KMS-11 (cell line): ENCODE measurements at regions not wholly inside any gene's neighbourhood (a gene's known extent, or its start where the extent isn't known, plus 50 kb on each side); places are given as distances from the start of the nearest gene placed in this dataset.

Experiments used
- H2AFZ ChIP-seq: fragments of 200-600 bp; sonication (generic); 2 replicates; pipeline ENCODE4 v1.6.1; 2016; ENCODE audit warnings: antibody characterized with exemption, mixed run types, low read depth
- H3K27ac ChIP-seq: fragments of 200-600 bp; sonication (generic); 2 replicates; pipeline ENCODE4 v1.6.1; 2016; ENCODE audit warnings: mild to moderate bottlenecking, mixed run types
- H3K27me3 ChIP-seq: fragments of 200-600 bp; sonication (generic); 2 replicates; pipeline ENCODE4 v1.6.1; 2017; ENCODE audit warnings: mild to moderate bottlenecking, low read depth, mixed run types, moderate library complexity; ENCODE audit not compliant: insufficient read depth
- H3K36me3 ChIP-seq: fragments of 200-600 bp; sonication (generic); 2 replicates; pipeline ENCODE4 v1.6.1; 2017; ENCODE audit warnings: mild to moderate bottlenecking, mixed run types; ENCODE audit not compliant: insufficient read depth
- H3K4me1 ChIP-seq: fragments of 200-600 bp; sonication (generic); 2 replicates; pipeline ENCODE4 v1.6.1; 2016; ENCODE audit warnings: mild to moderate bottlenecking, low read depth, mixed run types; ENCODE audit not compliant: poor library complexity, severe bottlenecking
- H3K4me2 ChIP-seq: fragments of 200-600 bp; sonication (generic); 2 replicates; pipeline ENCODE4 v1.7.0; 2016; ENCODE audit warnings: mild to moderate bottlenecking, mixed run types
- H3K4me3 ChIP-seq: fragments of 200-600 bp; sonication (generic); IDR thresholded peaks from 2 replicates; pipeline ENCODE4 v1.6.1; 2017; ENCODE audit warnings: low read depth, low read length, mixed read lengths; ENCODE audit not compliant: insufficient read depth
- H3K79me2 ChIP-seq: fragments of 200-600 bp; sonication (generic); 2 replicates; pipeline ENCODE4 v1.6.1; 2016; ENCODE audit warnings: low read depth, mixed run types; ENCODE audit not compliant: insufficient read depth
- H3K9ac ChIP-seq: fragments of 200-600 bp; sonication (generic); 2 replicates; pipeline ENCODE4 v1.6.1; 2016; ENCODE audit warnings: mild to moderate bottlenecking, mixed run types
- H4K20me1 ChIP-seq: fragments of 200-600 bp; sonication (generic); 2 replicates; pipeline ENCODE4 v1.6.1; 2016; ENCODE audit warnings: mild to moderate bottlenecking, mixed run types; ENCODE audit not compliant: insufficient read depth
- CTCF ChIP-seq: fragments of 200-600 bp; sonication (generic); conservative IDR thresholded peaks from 2 replicates; pipeline ENCODE4 v1.6.1; 2017; ENCODE audit warnings: low read depth, mild to moderate bottlenecking, antibody characterized with exemption, low read length, moderate library complexity, mixed read lengths

GRCh38 chr2:59249441-59250306, 1008.5 kb upstream of the FANCL start:
- no peaks in the 10 kb centered on the region for H3K36me3 ChIP-seq
- no peak overlapping the region for H3K27ac ChIP-seq
- no peak overlapping the region for H2AFZ ChIP-seq
- H3K4me3 ChIP-seq: no peak overlapping the region
- H4K20me1 ChIP-seq: no peaks in the 10 kb centered on the region
- TF ChIP-seq CTCF: no peak
- H3K4me2 ChIP-seq: no peak overlapping the region
- H3K27me3 ChIP-seq: no peaks in the 10 kb centered on the region
- H3K79me2 ChIP-seq: no peaks in the 10 kb centered on the region
- no peaks in the 10 kb centered on the region for H3K4me1 ChIP-seq
- no peak overlapping the region for H3K9ac ChIP-seq

GRCh38 chr2:59239146-59239545, 998.0 kb upstream of the FANCL start:
- no peak overlapping the region for H3K27ac ChIP-seq
- no peaks in the 10 kb centered on the region for H3K4me1 ChIP-seq
- no peak overlapping the region for H2AFZ ChIP-seq
- H3K27me3 ChIP-seq: no peaks in the 10 kb centered on the region
- H3K4me3 ChIP-seq: no peak overlapping the region
- no peak overlapping the region for H3K9ac ChIP-seq
- H3K36me3 ChIP-seq: no peaks in the 10 kb centered on the region
- no peak overlapping the region for H3K4me2 ChIP-seq
- no peaks in the 10 kb centered on the region for H4K20me1 ChIP-seq
- TF ChIP-seq CTCF: no peak
- no peaks in the 10 kb centered on the region for H3K79me2 ChIP-seq

GRCh38 chr2:59237311-59237710, 996.2 kb upstream of the FANCL start:
- no peak for TF ChIP-seq CTCF
- H3K4me3 ChIP-seq: no peak overlapping the region
- no peaks in the 10 kb centered on the region for H3K4me1 ChIP-seq
- no peaks in the 10 kb centered on the region for H3K27me3 ChIP-seq
- no peak overlapping the region for H3K27ac ChIP-seq
- no peak overlapping the region for H3K9ac ChIP-seq
- no peak overlapping the region for H3K4me2 ChIP-seq
- no peaks in the 10 kb centered on the region for H4K20me1 ChIP-seq
- no peak overlapping the region for H2AFZ ChIP-seq
- no peaks in the 10 kb centered on the region for H3K36me3 ChIP-seq
- no peaks in the 10 kb centered on the region for H3K79me2 ChIP-seq

GRCh38 chr2:59236723-59237122, 995.6 kb upstream of the FANCL start:
- H3K27me3 ChIP-seq: no peaks in the 10 kb centered on the region
- no peak overlapping the region for H3K4me3 ChIP-seq
- no peak overlapping the region for H3K9ac ChIP-seq
- no peaks in the 10 kb centered on the region for H3K4me1 ChIP-seq
- no peaks in the 10 kb centered on the region for H4K20me1 ChIP-seq
- H3K4me2 ChIP-seq: no peak overlapping the region
- H3K27ac ChIP-seq: no peak overlapping the region
- no peak overlapping the region for H2AFZ ChIP-seq
- H3K36me3 ChIP-seq: no peaks in the 10 kb centered on the region
- H3K79me2 ChIP-seq: no peaks in the 10 kb centered on the region
- no peak for TF ChIP-seq CTCF
